Stimulated activated CD8-positive, alpha-beta memory T cell treated with anti-CD3 and anti-CD28 coated beads, Interleukin-4, amount 100 ng/mL, for 4 hours (primary cell): ENCODE measurements at regions not wholly inside any gene's neighbourhood (a gene's known extent, or its start where the extent isn't known, plus 50 kb on each side); places are given as distances from the start of the nearest gene placed in this dataset.

Source experiments
- DNase-seq, 2 donors: peaks; one replicate each; pipeline ENCODE4 v3.0.0-alpha.2; 2020; ENCODE audit warnings: low read depth in 2 of 2, low spot score in 1 of 2

DNA sequence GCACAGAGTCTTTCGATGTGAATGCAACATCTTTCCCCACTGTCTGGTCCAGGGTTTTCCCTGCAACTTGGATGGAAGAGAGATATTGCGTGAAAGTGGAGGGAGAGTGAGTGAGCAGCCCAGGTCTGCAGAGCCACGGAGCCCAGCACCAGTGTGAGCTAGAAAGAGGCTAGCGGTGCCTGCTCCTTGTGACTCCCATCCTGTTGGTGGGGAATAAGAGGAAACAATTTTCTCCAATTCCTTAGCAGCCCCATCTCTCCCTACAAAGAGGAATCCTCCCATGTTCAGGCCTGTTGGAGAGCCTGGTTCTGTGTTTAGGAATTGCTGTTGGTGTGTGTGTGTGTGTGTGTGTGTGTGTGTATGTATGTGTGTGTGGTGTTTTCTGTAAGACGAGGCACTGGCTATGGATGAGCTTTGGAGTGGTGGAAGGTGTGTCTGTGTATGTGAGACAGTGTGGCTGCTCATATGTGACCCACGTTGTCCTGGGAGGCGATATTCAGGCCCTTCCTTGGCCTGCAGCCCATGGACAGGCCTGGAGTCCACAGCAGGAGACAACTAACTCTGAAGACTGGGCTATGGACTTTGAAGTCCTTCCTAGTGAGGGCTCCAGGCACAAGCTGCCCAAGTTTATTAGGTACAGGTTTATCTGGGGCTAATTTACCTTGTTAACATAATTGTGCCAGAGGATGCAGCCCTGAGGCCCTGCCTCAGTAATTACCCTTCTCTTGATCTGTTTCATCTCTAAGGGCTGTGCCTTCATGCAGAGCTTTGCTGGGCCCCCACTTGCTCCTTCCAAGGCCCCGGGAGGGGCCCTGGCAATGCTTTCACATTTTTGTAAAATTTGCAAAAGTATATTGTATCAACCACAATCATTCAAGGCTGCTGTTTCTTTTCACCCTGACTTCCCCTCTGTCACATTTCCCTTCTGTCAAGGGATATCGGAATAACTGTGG is 88.6 kb upstream of the HAAO start:
- DNase-seq: no peak

DNA sequence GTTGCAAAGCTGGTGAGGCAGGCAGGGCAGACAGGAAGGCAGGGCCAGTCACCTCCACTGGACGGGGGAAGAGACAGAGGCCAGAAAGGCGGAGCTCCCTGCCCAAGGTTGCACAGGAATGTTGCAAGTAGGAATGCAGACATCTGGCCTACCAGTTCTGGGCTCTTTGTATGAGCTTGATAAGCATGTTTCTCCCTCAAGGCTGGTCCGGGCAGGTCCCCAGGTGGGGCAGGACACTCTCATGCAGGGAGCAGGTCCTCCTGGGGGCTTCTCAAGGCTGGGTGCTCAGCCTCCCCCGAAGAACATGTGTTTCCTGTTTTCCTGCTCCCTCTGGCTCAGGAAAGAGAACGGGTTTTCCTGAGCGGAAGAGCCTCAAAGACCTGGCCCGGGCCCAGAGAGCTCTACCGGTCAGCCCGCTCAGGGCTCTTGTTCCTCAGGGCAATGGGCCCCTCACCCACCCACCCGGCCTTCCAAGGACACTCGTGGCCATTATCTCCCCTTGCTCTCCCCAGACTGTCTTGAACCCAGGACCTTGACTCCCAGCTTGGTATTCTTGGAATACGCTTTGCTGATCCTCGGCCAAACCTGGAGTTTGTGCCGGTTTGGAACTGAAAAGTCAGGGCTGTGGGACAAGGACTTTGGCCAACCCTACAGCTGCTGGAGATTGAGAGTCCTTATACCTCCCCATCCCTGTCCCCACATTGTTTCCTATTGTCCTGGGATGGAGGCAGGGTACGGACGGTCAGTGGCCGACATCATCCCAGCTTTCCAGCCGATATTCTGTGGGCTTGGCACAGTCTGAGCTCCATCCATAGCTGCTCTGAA is 87.7 kb upstream of the HAAO start:
- DNase-seq: no peak

DNA sequence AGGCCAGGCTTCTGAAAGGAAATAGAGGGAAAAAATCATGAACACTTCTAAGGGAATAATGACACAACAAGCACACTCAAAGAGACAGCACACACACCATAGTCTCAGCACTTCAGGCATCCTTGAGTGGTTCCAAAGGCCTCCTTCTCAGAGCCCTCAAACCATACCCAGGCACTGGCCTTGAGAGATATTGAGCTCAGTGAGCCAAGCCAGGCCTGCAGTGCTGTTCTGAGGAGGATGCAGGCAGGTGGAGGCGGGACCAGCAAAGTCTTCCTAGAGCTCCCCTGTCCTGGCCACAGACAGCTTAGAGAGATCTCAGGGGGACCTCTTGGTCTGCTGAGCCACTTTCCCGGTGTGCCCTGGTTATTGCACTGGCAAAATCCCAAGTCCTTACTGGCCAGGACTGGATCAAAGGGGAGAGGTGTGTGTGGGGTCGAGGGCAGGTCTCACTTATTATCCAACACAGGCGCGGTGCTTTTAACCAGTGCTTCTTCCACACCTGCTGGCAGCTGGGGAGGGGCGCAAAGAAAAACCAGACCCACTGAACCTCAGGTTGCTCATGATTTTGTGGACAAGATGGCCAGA is 86.8 kb upstream of the HAAO start:
- DNase-seq: no peak

DNA sequence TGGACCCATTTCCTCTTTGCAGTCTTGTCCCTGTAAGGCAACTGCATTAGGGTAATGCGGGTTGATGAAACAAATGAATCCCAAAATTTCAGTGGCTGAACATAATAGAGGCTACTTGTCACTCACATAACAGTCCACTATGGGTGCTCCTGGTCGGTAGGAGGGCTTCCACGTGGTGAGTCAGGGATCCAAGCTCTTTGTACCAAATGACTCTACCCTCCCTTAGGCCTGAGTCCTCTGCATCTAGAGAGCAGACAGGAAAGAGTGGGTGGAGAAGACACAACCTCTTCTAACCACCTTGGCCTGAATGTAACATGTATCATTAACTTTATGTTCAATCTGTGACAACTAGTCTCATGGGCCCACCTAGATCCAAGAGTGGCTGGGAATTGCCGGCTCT is 86.2 kb upstream of the HAAO start:
- DNase-seq: no peak

DNA sequence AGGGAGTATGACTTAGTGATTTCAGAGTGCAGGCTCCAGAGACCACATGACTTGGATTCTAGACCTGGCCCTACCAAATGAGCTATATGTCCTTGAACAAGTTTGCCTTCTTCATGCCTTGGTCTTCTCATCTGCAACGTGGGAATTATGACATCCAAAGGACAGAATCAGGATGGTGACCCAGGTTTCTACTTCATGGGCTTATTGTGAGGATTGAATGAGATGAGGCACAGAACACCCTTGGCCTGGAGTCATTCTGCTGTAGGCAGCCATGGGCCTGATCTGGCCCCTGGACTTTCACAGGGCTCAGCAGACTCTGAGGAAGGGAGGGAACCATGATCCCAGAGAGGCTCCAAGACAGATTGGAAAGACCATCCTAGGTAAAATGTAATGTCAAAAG is 85.6 kb upstream of the HAAO start:
- DNase-seq: no peak

DNA sequence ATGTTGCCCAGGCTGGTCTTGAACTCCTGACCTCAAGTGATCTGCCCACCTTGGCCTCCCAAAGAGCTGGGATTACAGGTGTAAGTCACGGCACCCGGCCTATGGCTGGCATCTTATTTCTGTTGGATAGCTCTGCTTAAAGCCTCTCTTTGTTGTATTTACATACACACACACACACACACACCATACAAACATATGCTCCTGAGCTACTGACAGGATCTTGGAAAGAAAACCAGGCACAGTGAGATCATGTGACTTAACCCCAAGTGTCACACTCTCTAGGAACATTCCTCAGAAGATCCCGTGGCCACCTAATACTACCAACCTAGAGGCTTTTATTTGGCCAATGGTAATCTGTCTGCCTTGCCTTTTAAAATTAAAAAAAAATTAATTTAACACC is 85.1 kb upstream of the HAAO start:
- no peak for DNase-seq

DNA sequence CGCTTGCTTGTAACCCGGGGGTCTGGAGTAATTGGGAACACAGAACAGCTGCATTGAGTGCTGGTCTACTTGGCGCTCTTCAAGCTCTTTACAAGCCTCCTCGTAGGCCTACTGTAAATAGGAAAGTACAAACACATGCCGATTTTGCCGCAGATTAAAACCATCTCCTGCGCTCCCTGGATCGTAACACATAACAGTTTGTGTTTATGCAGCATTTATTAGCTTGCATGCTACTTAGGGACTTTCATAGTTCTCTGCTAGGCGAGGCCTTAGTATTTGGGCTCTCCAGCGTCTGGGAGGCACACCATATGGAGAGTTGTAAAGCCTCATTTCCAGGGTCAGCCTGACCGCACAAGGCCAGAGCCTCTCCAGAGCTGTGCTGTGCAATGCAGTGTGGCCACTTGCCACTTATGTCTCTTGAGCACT is 84.0 kb upstream of the HAAO start:
- no peak for DNase-seq

DNA sequence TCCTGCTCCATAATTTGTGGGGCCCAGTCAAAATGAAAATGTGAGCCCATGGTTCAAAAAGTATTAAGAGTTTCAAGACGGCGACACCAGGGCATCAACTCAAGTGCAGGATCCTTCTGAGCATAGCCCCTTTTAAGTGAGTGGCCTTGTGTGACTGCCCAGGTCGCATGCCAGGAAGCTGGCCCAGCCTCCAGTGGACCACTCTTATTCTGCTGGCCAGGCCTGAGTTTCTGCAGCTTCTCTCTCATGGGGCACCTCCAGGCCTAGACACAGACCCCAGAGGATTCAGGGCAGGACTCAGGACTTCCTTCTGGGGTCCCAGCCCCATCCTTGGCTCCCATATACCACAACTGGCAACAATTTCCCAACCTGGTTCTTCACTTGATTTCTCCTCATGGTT is 83.5 kb upstream of the HAAO start:
- DNase-seq: no peak

DNA sequence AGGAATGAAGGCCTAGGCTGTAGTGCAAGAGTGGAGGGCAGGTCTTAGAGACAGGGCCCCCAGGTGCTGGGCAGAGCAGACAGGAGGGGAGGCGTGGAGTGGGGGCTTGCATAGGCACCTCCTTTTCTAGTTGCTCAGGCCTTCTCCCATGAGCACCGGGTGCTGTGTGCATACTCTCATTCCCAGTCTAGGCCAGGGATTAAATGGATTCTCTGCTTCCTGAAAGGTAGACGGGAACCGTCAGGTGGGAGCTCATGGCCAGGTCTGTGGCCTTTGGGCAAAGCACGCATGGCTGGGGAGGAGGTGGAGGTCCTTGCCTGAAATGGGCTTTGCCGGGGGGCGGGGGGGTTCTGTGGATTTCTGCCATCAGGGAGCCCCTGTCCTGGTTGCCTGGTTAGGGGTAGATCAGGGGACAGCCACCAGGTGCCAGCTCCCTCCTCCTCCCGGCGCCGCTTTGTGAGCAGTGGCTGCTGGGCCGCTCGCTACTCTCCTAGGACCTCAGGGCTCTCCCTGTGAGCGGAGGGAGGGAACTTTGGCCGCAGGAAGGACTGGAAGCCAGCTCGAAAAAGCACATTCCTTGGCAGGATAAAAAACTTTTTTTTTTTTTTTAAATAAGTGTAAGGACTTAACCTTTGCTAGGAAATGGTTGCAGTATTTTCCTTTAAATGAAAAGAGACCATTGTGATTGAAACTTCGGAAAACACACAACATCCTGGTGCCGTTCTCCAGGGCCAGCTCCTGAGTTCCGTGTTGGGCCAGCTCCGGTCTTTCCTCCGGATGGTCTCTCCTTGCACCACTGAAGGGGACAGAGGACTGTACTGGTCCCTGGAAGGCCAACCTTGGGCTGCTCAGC is 82.8 kb upstream of the HAAO start:
- DNase-seq: no peak

DNA sequence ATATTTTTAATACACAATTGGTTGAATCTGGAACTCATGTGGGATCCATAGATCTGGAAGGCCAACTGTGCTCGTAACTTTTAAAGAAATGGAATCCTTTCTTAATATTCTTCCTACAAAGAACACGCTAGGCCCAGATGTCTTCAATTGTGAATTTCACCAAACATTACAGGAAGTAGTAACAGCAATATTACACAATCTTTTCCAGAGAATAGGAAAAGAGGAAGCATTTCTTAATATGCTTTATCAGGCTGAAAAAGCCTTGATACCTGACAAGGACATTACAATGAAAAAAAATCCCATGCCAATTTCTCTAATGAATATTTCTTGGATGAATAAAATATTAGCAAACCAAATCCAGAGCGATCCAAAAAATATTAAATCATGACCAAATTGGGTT is 80.3 kb upstream of the HAAO start:
- no peak for DNase-seq

DNA sequence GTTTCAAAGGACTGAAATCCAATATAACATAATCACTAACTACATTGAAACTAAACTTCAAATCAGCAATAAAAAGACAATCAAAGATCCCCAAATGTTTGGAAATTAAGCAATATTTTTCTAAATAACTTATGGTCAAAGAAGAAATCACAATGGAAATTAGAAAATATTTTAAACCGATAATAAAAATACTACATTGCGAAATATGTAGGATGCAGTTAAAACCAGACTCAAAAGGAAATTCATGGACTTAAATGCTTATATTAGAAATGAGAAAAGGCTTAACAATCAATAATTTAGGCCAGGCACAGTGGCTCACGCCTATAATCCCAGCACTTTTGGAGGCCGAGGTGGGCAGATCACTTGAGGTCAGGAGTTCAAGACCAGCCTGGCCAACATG is 79.0 kb upstream of the HAAO start:
- no peak for DNase-seq

DNA sequence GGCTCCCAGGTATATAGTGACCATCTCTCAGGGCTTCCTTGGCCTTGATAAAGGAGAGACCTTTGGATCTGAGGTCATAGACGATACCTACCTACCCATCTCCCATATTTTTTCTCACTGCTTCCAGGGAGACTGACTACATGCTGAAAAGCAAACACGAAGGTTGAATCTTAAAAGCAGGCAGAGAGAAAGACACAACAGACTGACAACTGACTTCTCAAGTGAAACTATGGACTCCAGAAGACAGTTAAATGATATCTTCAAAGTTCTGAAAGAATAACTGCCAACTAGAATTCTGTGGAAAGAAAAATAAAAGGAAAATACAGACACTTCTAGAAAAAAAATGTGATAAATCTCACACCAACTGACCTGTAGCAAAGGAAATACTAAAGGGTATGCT is 76.5 kb upstream of the HAAO start:
- no peak for DNase-seq

DNA sequence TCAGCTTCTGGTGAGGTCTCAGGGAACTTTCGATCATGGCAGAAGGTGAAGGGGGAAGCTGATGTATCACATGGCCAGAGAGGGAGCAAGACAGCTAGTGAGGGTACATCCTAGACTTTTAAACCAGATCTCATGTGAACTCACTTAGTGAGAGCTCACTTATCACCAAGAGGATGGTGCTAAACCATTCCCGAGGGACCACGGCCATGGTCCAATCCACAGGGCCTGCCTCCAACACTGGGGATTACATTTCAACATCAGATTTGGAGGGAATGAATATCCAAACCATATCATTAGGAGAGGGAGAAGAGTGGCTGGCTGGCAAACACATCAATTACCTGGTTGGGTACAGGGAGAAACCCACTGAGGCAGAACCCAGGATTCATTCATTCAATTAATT is 75.7 kb upstream of the HAAO start:
- DNase-seq: no peak

DNA sequence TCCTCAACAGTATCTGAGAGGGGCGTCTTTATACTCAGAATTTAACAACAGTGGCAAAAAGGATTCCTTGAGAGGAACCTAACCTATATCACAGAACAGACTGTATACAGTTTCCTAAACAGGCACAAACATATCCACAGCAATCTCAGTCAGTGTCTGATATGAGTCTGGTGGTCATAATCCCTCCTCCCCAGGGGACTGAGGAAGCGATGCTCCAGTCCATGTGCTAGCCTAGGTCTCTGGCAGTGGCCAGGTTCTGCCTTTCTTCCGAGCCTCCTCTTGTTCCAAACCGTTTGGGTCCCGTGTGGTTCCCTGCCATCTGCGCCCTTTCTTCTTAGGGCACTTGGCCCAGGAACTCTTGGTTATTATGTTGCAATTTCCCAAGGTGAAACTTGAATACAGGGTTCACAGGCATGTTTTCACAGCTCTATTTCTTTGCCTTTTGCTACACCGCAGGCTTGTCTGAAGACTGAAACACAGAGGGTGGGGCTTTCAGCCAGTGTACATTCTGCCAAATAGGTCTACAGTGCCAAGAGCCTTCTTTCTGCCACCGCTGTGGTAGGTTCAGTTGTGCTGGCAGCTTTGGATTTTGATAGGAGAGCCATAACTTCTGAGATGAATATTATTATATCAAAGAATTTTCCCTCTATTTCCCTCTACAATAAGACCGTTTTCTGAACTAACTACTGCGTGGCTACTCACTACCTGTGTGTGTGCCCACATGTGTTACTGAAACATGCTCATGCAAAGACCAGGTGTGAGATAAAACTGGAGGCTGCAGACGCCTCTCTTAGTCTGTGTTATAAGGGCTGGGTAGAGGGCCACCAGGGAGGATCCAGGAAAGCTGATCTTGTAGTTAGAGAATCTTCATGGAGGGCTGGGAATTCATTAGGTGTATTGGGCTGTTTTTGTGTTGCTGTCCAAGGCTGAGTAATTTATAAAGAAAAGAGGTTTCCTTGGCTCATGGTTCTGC is 75.0 kb upstream of the HAAO start:
- no peak for DNase-seq

DNA sequence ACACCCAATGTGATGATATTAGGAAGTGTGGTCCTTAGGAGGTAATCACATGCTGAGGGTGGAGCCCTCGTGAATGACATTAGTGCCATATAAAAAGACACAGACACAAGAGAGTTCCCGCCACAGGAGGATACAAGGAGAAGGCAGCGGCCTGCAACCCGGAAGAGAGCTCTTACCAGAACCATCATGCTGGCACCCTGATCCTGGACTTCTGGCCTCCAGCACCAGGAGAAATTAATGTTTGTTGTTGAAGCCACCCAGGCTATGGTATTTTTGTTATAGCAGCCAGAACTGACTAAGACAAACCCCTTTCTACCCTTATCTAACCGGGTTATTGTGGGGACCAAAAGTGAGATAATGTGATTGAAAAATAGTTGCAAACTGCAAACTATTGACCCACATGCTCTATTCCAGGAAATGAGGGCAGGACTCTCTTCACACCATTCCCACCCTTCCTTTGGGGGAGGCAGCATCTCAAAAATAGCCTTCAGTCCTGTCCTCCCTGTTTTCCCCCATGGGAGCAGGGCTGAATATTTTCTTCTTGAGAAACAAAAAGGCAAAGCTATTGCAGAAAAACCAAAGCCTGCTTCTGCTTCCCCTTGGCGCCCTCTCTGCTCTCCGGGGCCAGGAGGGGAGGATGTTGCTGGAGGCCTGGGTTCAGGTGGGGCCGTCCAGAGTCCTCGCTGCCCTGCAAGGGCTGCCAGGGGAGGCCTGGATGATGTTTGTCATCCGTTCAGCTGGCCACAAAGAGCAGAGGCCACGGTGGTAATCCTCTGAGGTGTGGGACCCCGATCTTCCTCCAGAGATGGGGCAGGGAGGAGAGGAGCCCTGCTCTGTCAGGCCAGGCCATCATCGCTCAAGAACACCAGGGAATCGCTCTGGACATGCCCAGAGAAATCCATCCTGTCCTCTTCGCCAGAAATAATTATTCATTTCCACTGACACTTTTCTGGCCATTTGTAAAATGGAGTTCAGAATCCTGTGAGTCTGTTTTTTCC is 73.8 kb upstream of the HAAO start:
- no peak for DNase-seq

DNA sequence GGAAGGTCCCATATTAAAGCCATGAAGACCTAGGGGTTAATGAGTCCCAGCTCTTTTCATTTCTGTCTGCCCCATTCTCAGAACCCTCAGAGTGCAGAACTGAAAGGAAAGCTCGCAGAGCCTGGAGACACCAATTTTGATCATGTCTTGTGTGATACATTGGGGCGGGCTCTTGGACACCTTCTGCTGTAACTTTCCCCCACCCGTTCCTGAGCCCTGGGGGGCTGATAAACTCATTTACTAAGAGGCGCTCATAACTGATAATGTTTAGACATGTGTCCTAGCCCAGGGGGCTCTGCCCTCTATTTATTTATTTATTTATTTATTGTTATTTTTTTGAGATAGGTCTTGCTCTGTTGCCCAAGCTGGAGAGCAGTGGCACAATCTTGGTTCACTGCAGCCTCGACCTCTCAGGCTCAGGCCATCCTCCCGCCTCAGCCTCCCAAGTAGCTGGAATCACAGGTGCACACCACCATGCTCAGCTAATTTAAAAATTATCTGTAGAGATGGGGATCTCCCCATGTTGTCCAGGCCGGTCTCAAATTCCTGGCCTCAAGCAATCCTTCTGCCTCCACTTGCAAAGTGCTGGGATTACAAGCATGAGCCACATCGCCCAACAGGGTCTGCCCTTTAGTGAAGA is 72.4 kb upstream of the HAAO start:
- no peak for DNase-seq

DNA sequence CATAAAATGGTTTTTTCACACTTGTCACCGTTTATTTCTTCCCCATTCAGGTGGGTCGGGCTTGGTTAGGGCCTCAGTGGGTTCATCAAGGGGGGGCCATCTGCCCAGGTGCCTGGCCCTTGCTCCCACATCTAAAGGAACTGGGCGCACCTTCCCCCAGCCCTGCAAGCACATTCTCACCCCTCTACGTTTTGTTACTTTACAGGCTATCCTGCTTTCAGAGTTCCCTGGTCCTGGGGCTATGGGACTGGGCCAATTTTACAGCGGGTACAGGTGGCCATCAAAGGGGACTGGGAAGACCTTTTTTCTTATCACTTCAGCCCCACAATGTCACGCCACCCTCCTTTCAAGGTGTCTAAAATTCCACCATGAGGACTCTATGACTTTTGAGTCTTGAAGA is 71.8 kb upstream of the HAAO start:
- DNase-seq: no peak

DNA sequence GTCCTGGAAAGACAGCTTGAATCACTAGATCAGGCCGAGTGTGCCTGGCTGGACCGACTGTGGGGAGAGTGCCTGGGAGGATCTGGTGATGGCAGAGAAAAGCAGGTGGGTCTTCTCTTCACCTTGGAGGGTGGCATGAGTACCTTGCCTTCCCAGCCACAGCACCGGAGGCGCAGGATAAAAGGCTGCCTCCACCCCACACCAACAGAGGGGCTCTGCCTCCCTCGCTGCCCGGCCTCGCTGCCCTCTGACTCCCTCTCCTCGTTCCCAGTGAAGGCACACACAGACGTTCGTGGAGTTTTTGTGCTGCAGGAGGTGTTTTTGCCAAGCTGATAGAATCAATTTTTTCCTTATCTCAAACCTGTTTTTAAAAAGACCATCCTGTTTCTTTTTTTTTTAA is 71.4 kb upstream of the HAAO start:
- no peak for DNase-seq
